Lung (tissue), 11 donors: ENCODE measurements at regions not wholly inside any gene's neighbourhood (a gene's known extent, or its start where the extent isn't known, plus 50 kb on each side); places are given as distances from the start of the nearest gene placed in this dataset.

Experiments
- ATAC-seq: fragments of 200-7000 bp; cut with Tn5 transposase; one replicate; pipeline ENCODE4 v1.9.1; 2020; ENCODE audit warnings: moderate number of reproducible peaks; ENCODE audit not compliant: insufficient read depth, low FRiP score
- DNase-seq, 3 donors: peaks; one replicate each; pipeline ENCODE4 v3.0.0-alpha.2; 2013 to 2017
- H3K27ac ChIP-seq, 2 donors: one replicate each; pipeline ENCODE4 v1.5.1; 2013; ENCODE audit warnings: mild to moderate bottlenecking in 2 of 2, moderate library complexity in 2 of 2, control low read depth in 1 of 2, inconsistent platforms in 1 of 2, low read depth in 1 of 2, low read length in 1 of 2
- H3K27me3 ChIP-seq, 3 donors: one replicate each; pipeline ENCODE4 v1.5.1; 2013; ENCODE audit warnings: low read length in 2 of 3; ENCODE audit not compliant: control insufficient read depth in 3 of 3, insufficient read depth in 3 of 3
- H3K36me3 ChIP-seq, 4 donors: one replicate each; pipeline ENCODE4 v1.5.1; 2013; ENCODE audit warnings: low read length in 4 of 4, mild to moderate bottlenecking in 1 of 4, moderate library complexity in 1 of 4; ENCODE audit not compliant: control insufficient read depth in 4 of 4, insufficient read depth in 4 of 4
- H3K4me1 ChIP-seq, 5 donors: one replicate each; pipeline ENCODE4 v1.5.1; 2013; ENCODE audit warnings: low read length in 5 of 5, mild to moderate bottlenecking in 2 of 5, moderate library complexity in 1 of 5; ENCODE audit not compliant: control insufficient read depth in 5 of 5, insufficient read depth in 5 of 5
- H3K4me3 ChIP-seq: one replicate; pipeline ENCODE4 v1.5.1; 2013; ENCODE audit warnings: mild to moderate bottlenecking, control low read depth, moderate library complexity
- H3K9ac ChIP-seq, 2 donors: one replicate each; pipeline ENCODE4 v1.5.1; 2013; ENCODE audit warnings: low read length in 2 of 2, control low read depth in 1 of 2; ENCODE audit not compliant: insufficient read depth in 1 of 2
- H3K9me3 ChIP-seq, 4 donors: one replicate each; pipeline ENCODE4 v1.5.1; 2013; ENCODE audit warnings: low read length in 3 of 4, mild to moderate bottlenecking in 1 of 4, moderate library complexity in 1 of 4; ENCODE audit not compliant: control insufficient read depth in 4 of 4, insufficient read depth in 3 of 4
- WGBS, 2 donors: extraction: QIAGEN DNeasy Blood & Tissue Kit; methylation state at CpG; one replicate each; pipeline ENCODE4 v1.1.7; 2013; 5-methylcytosine and 5-hydroxymethylcytosine counted together
- TF ChIP-seq, protein P1 (sequence below): IDR thresholded peaks from 2 replicates; pipeline ENCODE4 v1.5.1; 2012; ENCODE audit warnings: mild to moderate bottlenecking; ENCODE audit errors: control extremely low read depth, extremely low read depth
- donor health status: control.
- donor health status: control.
- donor health status: Bipolar disorder and iron deficiency.
- donor health status: healthy.
- donor health status: DM: yes; HTN: yes; CAD: no.

DNA sequence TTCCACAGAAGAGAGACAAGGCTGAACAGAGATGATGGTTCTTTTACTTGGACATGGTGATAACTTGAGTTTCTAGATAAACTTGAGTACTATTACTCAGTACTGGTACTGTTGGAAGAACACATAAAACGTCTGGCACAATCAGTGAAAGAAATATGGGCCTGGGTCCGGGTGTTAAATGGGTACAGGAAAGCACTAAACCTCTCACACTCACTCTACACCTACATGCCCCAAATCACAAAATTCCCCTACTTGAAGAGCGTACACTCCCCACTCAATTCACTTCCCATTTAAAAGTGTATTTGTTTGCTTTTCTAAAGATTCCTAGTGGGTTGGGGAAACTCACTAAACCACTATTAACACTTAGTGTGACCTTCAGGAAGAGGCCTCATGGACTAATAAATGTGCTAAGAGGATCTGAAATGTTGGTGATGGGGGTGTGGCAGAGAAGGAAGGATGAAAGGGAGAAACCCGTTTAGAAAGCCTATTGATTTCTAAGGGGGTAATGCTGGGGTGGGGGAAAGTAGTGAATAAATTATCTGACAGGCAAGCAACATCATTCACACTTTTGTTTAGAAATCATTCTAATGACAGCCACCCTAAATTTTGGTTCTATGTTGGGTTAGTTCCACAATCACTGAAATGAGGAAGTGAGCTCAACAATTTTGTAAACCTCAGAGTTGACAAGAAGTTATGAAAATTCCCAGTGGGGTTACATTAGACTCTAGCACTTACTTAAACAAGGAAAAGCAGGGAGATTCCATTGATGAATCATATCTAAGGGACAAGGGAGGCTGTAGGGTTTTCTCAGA lies 222.6 kb upstream of the MARCKS start:
- Histone ChIP-seq H3K27ac (no peak overlapping the region), H3K9ac (no peak overlapping the region), H3K36me3 (no peaks in the 10 kb centered on the region), H3K4me1 (peaks cover 8 to 26% (median 10%) of the 10 kb centered on the region in 5 donors), H3K27me3 (no peaks in the 10 kb centered on the region), H3K9me3 (no peaks in the 10 kb centered on the region), H3K4me3 (no peak overlapping the region)
- no peak for DNase-seq
- TF ChIP-seq, protein P1, sequence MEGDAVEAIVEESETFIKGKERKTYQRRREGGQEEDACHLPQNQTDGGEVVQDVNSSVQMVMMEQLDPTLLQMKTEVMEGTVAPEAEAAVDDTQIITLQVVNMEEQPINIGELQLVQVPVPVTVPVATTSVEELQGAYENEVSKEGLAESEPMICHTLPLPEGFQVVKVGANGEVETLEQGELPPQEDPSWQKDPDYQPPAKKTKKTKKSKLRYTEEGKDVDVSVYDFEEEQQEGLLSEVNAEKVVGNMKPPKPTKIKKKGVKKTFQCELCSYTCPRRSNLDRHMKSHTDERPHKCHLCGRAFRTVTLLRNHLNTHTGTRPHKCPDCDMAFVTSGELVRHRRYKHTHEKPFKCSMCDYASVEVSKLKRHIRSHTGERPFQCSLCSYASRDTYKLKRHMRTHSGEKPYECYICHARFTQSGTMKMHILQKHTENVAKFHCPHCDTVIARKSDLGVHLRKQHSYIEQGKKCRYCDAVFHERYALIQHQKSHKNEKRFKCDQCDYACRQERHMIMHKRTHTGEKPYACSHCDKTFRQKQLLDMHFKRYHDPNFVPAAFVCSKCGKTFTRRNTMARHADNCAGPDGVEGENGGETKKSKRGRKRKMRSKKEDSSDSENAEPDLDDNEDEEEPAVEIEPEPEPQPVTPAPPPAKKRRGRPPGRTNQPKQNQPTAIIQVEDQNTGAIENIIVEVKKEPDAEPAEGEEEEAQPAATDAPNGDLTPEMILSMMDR: no peak
- WGBS, 2 donors: 23 to 35% methylated on average over 4 of the region's 4 CpGs
- peak; percentile 14 for ATAC-seq

DNA sequence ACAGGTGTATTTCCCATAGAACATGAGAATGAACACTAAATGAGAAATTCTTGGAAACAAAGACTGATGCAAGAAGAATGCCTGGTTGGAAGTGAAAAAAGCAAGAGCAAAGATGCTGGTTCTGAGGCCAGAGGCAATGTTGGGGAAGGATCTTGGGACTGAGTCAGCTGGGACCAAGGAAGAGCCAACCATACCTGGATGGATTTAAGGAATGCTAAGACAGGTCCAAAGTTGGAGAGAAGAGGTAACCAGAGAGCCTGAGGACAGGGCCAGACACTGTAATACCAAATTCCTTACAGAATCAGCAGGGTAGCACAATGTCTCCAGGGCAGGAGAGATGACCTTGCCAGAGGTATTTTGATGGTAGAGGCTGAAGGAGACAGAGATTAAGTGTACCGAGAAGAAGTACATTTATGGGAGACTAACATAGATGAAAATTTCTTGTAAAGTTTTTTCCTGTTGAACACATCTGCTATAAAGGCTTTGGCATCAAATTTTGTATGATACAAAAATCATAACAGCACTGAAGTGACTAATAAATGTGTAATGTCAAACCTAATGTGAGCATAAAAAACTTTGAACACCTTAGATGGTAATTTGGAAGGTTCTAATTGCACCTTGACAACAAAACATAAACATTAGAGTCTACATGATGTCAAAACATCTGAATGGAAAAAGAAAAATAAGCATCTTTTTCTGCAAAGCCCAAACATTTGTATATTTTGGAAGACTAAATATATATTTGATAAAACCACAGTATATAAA lies 221.7 kb upstream of the MARCKS start:
- TF ChIP-seq, protein P1: no peak

DNA sequence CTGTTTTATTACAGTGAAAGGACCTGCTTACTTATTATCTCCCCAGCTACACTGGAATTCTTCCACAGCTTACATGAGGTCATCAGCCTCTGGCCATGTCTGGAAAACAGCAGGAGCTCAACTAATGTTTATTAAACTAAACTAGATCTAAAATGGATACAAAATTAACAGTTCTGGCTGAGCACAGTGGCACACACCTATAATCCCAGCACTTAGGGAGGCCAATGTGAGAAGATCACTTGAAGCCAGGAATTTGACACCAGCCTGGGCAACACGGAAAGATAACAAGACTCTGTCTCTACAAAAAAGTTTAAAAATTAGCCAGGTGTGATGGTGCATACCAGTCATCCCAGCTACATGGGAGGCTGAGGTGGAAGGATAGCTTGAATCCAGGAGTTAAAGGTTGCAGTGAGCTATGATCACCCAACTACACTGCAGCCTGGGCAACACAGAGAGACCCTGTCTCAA lies 220.8 kb upstream of the MARCKS start:
- Histone ChIP-seq H3K4me1 (peaks cover under 1 to 11% (median 6%) of the 10 kb centered on the region in 5 donors), H3K27me3 (no peaks in the 10 kb centered on the region), H3K27ac (no peak overlapping the region), H3K36me3 (no peaks in the 10 kb centered on the region), H3K9ac (no peak overlapping the region), H3K4me3 (no peak overlapping the region), H3K9me3 (no peaks in the 10 kb centered on the region)
- TF ChIP-seq, protein P1: no peak
- ATAC-seq: no peak
- DNase-seq: no peak
- WGBS, 2 donors: 76 to 94% methylated on average over 1 of the region's 1 CpG

More for the DNA sequence above, 221.7 kb upstream of the MARCKS start:
- peaks cover 4 to 21% (median 8%) of the 10 kb centered on the region in 5 donors for H3K4me1 ChIP-seq
- no peak overlapping the region for H3K27ac ChIP-seq
- no peaks in the 10 kb centered on the region for H3K27me3 ChIP-seq
- H3K9me3 ChIP-seq: no peaks in the 10 kb centered on the region
- no peak for DNase-seq
- H3K36me3 ChIP-seq: no peaks in the 10 kb centered on the region
- H3K9ac ChIP-seq: no peak overlapping the region
- 95 to 100% methylated on average over 1 of the region's 1 CpG for WGBS, 2 donors
- ATAC-seq: no peak
- no peak overlapping the region for H3K4me3 ChIP-seq
